Prostate gland (tissue), 2 donors: ENCODE measurements at regions not wholly inside any gene's neighbourhood (a gene's known extent, or its start where the extent isn't known, plus 50 kb on each side); places are given as distances from the start of the nearest gene placed in this dataset.

ENCODE experiments used
- CTCF ChIP-seq, 4 experiments: fragments of 200-600 bp in 2 of 4; fragments of 450-650 bp in 2 of 4; sonication (generic) in 2 of 4; IDR thresholded peaks; 1 replicate in 3 of 4; 2 replicates in 1 of 4; pipeline ENCODE4 v1.5.1; 2016 to 2019; ENCODE audit warnings: antibody characterized with exemption in 4 of 4, mild to moderate bottlenecking in 2 of 4, moderate library complexity in 2 of 4
- POLR2A ChIP-seq: fragments of 450-650 bp; IDR thresholded peaks from one replicate; pipeline ENCODE4 v1.6.1; 2016; ENCODE audit warnings: antibody characterized with exemption, mild to moderate bottlenecking

DNA sequence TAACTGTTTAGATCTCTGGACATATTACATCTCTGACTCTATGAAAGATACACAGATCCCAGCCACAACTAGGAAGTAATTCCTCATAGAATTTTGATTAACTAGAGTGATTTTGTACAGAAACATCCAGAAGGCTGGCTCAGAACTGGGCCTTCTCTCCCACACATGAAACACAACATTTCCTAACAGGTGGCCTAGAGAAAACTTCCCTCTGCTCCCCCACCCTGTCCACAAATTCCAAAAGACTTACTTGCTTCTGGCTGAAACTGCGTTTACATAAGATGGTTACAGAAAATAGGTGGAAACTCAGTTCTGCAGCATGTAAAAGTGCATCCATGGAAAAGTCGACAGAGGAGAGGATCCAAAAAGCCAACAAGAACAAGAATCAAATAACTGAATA, 132.9 kb downstream of the FZD1 start:
- TF ChIP-seq POLR2A, result no peak
- no peak for TF ChIP-seq CTCF (IDR thresholded peaks at IDR 0.05)
